ENCODE measurements at regions not wholly inside any gene's neighbourhood (a gene's known extent, or its start where the extent isn't known, plus 50 kb on each side); places are given as distances from the start of the nearest gene placed in this dataset.
A peak's percentile ranks its signal among the peaks of the same experiment; 100 is the strongest.
"Not testable (repeated sequence)": the region's sequence is repeated elsewhere in the genome, so short reads cannot be mapped to it uniquely, and the experiment has no call there.

DNA sequence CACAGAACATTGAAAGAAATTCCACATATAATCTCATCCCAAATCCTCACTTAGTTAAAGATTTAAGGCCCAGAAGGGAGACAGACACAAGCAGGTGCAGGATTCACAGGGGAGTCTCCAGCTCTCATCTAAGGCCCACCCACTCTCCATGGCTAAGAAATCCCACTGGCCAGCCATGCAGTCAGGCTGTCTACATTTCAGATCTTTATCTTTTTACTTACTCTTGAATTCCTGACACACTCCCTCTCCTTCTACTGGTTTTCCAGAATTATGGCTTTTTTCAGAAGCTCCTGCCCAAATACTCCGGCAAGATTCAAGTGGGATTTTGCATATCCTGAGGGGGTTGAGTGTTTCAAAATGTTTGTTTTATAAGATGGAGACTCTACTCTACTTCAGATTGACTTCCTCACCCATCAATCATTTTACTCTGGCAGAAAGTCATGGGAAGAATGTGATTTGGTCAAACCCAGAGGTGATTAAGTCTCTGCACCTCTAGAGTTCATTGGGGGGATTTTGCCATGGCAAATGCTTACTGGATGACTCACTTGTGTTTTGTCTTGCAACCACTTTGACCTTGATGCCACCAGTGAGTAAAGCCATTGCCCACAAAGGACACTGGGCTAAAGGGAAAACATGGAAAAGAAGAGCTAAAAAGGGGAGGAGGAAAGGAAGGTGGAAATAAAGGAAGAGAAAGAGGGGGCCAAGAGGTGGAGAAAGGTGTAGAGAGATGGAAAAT lies 688.8 kb upstream of the SALL1 start:
- Histone ChIP-seq H3K27ac (ENCODE audit: low read depth, low read length, severe bottlenecking) (peak overlapping the region; percentile 58), H3K9me3 (ENCODE audit: control insufficient read depth, low read length) (peaks cover 3% of the 10 kb centered on the region), H3K36me3 (ENCODE audit: control insufficient read depth, insufficient read depth, low read length) (no peaks in the 10 kb centered on the region), H3K4me1 (ENCODE audit: control insufficient read depth, insufficient read depth, low read length, poor library complexity, severe bottlenecking) (peaks cover 5% of the 10 kb centered on the region), H3K4me3 (ENCODE audit: extremely low read depth, insufficient read depth, low read length, poor library complexity, severe bottlenecking) (no peak overlapping the region)
- no CpG with 5 or more reads among the region's 1 CpG for WGBS, 2 experiments (ENCODE audit: insufficient coverage in 2 of 2)

- no CpG with 5 or more reads among the region's 3 CpGs for WGBS, 2 experiments (ENCODE audit: insufficient coverage in 2 of 2)
- Histone ChIP-seq H3K9me3 (ENCODE audit: control insufficient read depth, low read length) (peaks cover 3% of the 10 kb centered on the region), H3K4me1 (ENCODE audit: control insufficient read depth, insufficient read depth, low read length, poor library complexity, severe bottlenecking) (peaks cover under 1% of the 10 kb centered on the region), H3K4me3 (ENCODE audit: extremely low read depth, insufficient read depth, low read length, poor library complexity, severe bottlenecking) (no peak overlapping the region), H3K27ac (ENCODE audit: low read depth, low read length, severe bottlenecking) (no peak overlapping the region), H3K36me3 (ENCODE audit: control insufficient read depth, insufficient read depth, low read length) (no peaks in the 10 kb centered on the region)
These were observed 683.7 kb upstream of the SALL1 start for GRCh38 chr16:51834794-51835193.

DNA sequence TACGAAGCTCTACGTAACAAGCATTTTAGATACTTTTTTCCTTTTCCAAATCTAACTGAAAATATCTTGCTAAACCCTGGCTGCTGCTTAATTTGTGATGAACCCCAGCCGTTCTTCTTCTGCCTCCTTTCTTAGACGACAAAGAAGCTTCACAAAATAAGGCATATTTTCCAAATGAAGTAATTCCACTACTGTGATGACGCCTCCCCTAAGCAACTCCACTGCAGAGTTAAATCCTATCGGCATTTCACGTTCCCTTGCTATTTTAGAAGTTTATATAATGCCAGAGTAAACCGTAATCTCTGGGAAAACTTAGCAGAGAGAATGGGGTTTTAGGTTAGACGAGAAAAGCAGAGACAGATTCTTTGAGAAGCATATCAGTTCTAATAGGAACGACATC lies 683.1 kb upstream of the SALL1 start:
- 81 to 84% methylated on average over 8 of the region's 10 CpGs for WGBS, 2 experiments (ENCODE audit: insufficient coverage in 2 of 2)
- no peaks in the 10 kb centered on the region for H3K36me3 ChIP-seq (ENCODE audit: control insufficient read depth, insufficient read depth, low read length)
- H3K4me1 ChIP-seq (ENCODE audit: control insufficient read depth, insufficient read depth, low read length, poor library complexity, severe bottlenecking): no peaks in the 10 kb centered on the region
- no peak overlapping the region for H3K27ac ChIP-seq (ENCODE audit: low read depth, low read length, severe bottlenecking)
- peaks cover 3% of the 10 kb centered on the region for H3K9me3 ChIP-seq (ENCODE audit: control insufficient read depth, low read length)
- no peak overlapping the region for H3K4me3 ChIP-seq (ENCODE audit: extremely low read depth, insufficient read depth, low read length, poor library complexity, severe bottlenecking)

- H3K36me3 ChIP-seq (ENCODE audit: control insufficient read depth, insufficient read depth, low read length): no peaks in the 10 kb centered on the region
- H3K4me1 ChIP-seq (ENCODE audit: control insufficient read depth, insufficient read depth, low read length, poor library complexity, severe bottlenecking): no peaks in the 10 kb centered on the region
- peaks cover 3% of the 10 kb centered on the region for H3K9me3 ChIP-seq (ENCODE audit: control insufficient read depth, low read length)
- 96 to 100% methylated on average over 2 to 5 of the region's 6 CpGs for WGBS, 2 experiments (ENCODE audit: insufficient coverage in 2 of 2)
- H3K27ac ChIP-seq (ENCODE audit: low read depth, low read length, severe bottlenecking): no peak overlapping the region
- no peak overlapping the region for H3K4me3 ChIP-seq (ENCODE audit: extremely low read depth, insufficient read depth, low read length, poor library complexity, severe bottlenecking)
These were observed 680.7 kb upstream of the SALL1 start for GRCh38 chr16:51831595-51832367.

DNA sequence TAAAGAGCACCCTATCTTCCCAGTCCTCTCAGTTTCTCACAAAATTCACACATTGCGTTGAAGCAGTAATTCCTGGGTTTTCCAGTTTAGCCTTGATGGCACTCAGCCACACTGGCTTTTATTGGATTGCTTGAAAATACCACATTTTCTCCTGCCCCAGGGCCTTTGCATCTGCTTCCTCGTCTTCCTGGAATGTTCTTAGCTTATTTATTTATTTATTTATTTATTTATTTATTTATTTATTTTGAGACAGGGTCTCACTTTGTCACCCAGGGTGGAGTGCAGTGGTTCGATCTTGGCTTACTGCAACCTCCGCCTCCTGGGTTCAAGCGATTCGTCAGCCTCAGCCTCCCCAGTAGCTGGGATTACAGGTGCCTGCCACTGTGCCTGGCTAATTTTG lies 680.0 kb upstream of the SALL1 start:
- 91 to 96% methylated on average over 4 to 5 of the region's 6 CpGs for WGBS, 2 experiments (ENCODE audit: insufficient coverage in 2 of 2)
- not testable (repeated sequence) for H3K4me1 ChIP-seq (ENCODE audit: control insufficient read depth, insufficient read depth, low read length, poor library complexity, severe bottlenecking); H3K4me3 ChIP-seq (ENCODE audit: extremely low read depth, insufficient read depth, low read length, poor library complexity, severe bottlenecking); H3K36me3 ChIP-seq (ENCODE audit: control insufficient read depth, insufficient read depth, low read length); H3K27ac ChIP-seq (ENCODE audit: low read depth, low read length, severe bottlenecking); H3K9me3 ChIP-seq (ENCODE audit: control insufficient read depth, low read length)

DNA sequence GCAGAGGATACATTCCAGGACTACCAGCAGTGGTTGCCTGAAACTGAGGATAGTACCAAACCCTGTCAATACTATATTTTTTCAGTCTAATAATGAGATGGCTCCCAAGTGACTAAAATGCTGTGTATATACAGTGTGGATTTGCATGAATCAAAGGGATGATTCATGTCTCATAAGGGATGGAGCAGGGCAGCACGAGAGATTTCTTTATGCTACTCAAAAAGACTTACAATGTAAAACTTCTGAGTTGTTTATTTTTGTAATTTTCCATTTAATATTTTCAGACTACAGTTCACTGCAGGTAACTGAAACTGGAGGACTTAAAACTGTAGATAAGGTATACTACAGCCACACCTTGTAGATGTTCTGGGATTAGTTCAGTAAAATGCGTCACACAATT lies 674.7 kb upstream of the SALL1 start:
- Histone ChIP-seq H3K36me3 (ENCODE audit: control insufficient read depth, insufficient read depth, low read length) (no peaks in the 10 kb centered on the region), H3K9me3 (ENCODE audit: control insufficient read depth, low read length) (no peaks in the 10 kb centered on the region), H3K4me1 (ENCODE audit: control insufficient read depth, insufficient read depth, low read length, poor library complexity, severe bottlenecking) (no peaks in the 10 kb centered on the region), H3K4me3 (ENCODE audit: extremely low read depth, insufficient read depth, low read length, poor library complexity, severe bottlenecking) (no peak overlapping the region), H3K27ac (ENCODE audit: low read depth, low read length, severe bottlenecking) (no peak overlapping the region)
- no CpG with 5 or more reads among the region's 2 CpGs for WGBS, 2 experiments (ENCODE audit: insufficient coverage in 2 of 2)

GRCh38 chr16:51822471-51822870 lies 671.4 kb upstream of the SALL1 start:
- Histone ChIP-seq H3K36me3 (ENCODE audit: control insufficient read depth, insufficient read depth, low read length) (no peaks in the 10 kb centered on the region), H3K4me1 (ENCODE audit: control insufficient read depth, insufficient read depth, low read length, poor library complexity, severe bottlenecking) (no peaks in the 10 kb centered on the region), H3K4me3 (ENCODE audit: extremely low read depth, insufficient read depth, low read length, poor library complexity, severe bottlenecking) (no peak overlapping the region), H3K9me3 (ENCODE audit: control insufficient read depth, low read length) (no peaks in the 10 kb centered on the region), H3K27ac (ENCODE audit: low read depth, low read length, severe bottlenecking) (no peak overlapping the region)
- 79% methylated on average over 2 of the region's 2 CpGs; no CpG with 5 or more reads in 1 of the 2 experiments for WGBS, 2 experiments (ENCODE audit: insufficient coverage in 2 of 2)

DNA sequence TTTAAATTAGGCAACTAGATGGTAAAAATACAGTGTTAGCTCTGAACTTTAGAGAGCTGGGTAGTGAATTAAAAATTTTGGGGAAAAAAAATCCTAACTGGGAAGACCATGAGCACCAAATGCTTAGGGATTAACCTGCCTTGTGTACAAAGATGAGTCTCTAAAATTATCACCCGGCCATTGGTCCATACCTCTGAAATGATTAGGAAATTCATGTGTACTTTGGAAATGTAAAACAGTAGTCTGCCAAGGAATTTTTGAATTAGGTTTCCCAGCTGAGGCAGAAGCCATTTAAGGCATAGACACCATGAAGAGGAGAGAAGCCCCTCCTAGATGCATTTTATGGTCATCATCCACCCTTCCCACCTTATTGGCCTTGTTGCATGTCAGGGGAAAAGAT lies 670.5 kb upstream of the SALL1 start:
- Histone ChIP-seq H3K27ac (ENCODE audit: low read depth, low read length, severe bottlenecking) (no peak overlapping the region), H3K9me3 (ENCODE audit: control insufficient read depth, low read length) (no peaks in the 10 kb centered on the region), H3K4me1 (ENCODE audit: control insufficient read depth, insufficient read depth, low read length, poor library complexity, severe bottlenecking) (no peaks in the 10 kb centered on the region), H3K36me3 (ENCODE audit: control insufficient read depth, insufficient read depth, low read length) (no peaks in the 10 kb centered on the region), H3K4me3 (ENCODE audit: extremely low read depth, insufficient read depth, low read length, poor library complexity, severe bottlenecking) (no peak overlapping the region)
- WGBS, 2 experiments (ENCODE audit: insufficient coverage in 2 of 2): 100% methylated on average over 1 of the region's 1 CpG

DNA sequence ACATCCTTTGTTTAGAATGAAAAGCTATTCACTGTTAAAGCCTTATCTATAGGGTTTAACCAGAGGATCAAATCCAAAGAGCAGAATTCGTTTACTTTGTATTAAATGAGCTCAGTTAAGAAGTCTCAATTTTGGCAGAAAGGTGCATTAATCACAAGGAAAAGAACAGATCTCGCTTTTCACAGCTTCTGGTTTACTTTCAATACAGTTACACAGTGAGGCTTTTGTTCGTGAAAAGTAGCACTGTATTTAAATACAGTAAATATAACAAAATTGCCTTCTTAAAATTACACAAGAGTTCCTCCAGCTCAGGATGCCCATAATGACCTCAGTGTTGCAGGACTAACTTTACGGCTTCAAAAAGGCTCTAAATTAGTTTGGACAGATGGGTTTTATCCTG lies 669.1 kb upstream of the SALL1 start:
- WGBS, 2 experiments (ENCODE audit: insufficient coverage in 2 of 2): 100% methylated on average over 1 of the region's 4 CpGs
- H3K9me3 ChIP-seq (ENCODE audit: control insufficient read depth, low read length): no peaks in the 10 kb centered on the region
- no peaks in the 10 kb centered on the region for H3K4me1 ChIP-seq (ENCODE audit: control insufficient read depth, insufficient read depth, low read length, poor library complexity, severe bottlenecking)
- H3K36me3 ChIP-seq (ENCODE audit: control insufficient read depth, insufficient read depth, low read length): no peaks in the 10 kb centered on the region
- H3K4me3 ChIP-seq (ENCODE audit: extremely low read depth, insufficient read depth, low read length, poor library complexity, severe bottlenecking): no peak overlapping the region
- no peak overlapping the region for H3K27ac ChIP-seq (ENCODE audit: low read depth, low read length, severe bottlenecking)

- Histone ChIP-seq H3K36me3 (ENCODE audit: control insufficient read depth, insufficient read depth, low read length) (no peaks in the 10 kb centered on the region), H3K4me1 (ENCODE audit: control insufficient read depth, insufficient read depth, low read length, poor library complexity, severe bottlenecking) (no peaks in the 10 kb centered on the region), H3K9me3 (ENCODE audit: control insufficient read depth, low read length) (no peaks in the 10 kb centered on the region), H3K4me3 (ENCODE audit: extremely low read depth, insufficient read depth, low read length, poor library complexity, severe bottlenecking) (no peak overlapping the region), H3K27ac (ENCODE audit: low read depth, low read length, severe bottlenecking) (no peak overlapping the region)
- 48 to 52% methylated on average over 3 to 4 of the region's 4 CpGs for WGBS, 2 experiments (ENCODE audit: insufficient coverage in 2 of 2)
These were observed 667.4 kb upstream of the SALL1 start for GRCh38 chr16:51818342-51818944.

DNA sequence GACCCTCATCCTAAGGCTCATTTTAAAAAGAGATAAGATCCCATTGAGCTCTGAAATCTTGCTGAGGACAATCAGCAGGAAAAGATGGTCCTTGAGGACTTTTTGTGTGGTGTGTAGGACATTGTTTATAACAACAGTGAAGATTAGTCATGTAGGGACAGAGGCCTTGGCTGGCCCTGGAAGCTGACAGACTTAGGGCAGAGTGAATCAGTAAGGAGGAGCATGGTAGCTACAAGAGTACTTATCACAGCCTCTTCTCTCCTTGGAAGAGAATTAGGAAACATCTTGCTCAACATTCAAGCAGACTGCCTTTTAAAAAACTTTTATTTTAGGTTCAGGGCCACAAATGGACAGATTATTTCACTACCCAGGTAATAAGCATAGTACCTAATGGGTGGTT lies 665.9 kb upstream of the SALL1 start:
- no peak overlapping the region for H3K27ac ChIP-seq (ENCODE audit: low read depth, low read length, severe bottlenecking)
- no peak overlapping the region for H3K4me3 ChIP-seq (ENCODE audit: extremely low read depth, insufficient read depth, low read length, poor library complexity, severe bottlenecking)
- no peaks in the 10 kb centered on the region for H3K4me1 ChIP-seq (ENCODE audit: control insufficient read depth, insufficient read depth, low read length, poor library complexity, severe bottlenecking)
- no peaks in the 10 kb centered on the region for H3K36me3 ChIP-seq (ENCODE audit: control insufficient read depth, insufficient read depth, low read length)
- H3K9me3 ChIP-seq (ENCODE audit: control insufficient read depth, low read length): no peaks in the 10 kb centered on the region

All from mesodermal cell (in vitro differentiated cells).